ENCODE measurements at regions not wholly inside any gene's neighbourhood (a gene's known extent, or its start where the extent isn't known, plus 50 kb on each side); places are given as distances from the start of the nearest gene placed in this dataset.
A peak's percentile ranks its signal among the peaks of the same experiment; 100 is the strongest.
"Not testable (repeated sequence)": the region's sequence is repeated elsewhere in the genome, so short reads cannot be mapped to it uniquely, and the experiment has no call there.

DNA sequence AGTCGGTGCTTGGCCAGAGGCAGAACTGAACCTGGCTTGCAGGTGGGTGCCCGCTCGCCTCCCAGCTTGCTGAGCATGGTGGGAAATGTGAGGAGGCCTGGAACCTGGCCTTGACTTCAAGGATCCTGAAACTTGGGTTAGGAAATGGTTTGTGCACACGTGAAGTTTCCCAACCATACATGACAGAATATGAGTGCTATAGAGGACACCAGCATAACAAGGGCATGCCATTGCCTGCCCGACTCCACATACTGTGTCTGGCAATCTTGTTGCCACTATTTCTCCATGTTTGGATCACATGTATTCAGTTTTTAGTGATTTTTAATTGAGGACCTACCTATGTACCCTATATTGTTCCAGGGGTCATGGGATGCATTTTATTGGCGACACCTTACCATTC lies 177.6 kb upstream of the ANKRD55 start:
- no peak for DNase-seq

DNA sequence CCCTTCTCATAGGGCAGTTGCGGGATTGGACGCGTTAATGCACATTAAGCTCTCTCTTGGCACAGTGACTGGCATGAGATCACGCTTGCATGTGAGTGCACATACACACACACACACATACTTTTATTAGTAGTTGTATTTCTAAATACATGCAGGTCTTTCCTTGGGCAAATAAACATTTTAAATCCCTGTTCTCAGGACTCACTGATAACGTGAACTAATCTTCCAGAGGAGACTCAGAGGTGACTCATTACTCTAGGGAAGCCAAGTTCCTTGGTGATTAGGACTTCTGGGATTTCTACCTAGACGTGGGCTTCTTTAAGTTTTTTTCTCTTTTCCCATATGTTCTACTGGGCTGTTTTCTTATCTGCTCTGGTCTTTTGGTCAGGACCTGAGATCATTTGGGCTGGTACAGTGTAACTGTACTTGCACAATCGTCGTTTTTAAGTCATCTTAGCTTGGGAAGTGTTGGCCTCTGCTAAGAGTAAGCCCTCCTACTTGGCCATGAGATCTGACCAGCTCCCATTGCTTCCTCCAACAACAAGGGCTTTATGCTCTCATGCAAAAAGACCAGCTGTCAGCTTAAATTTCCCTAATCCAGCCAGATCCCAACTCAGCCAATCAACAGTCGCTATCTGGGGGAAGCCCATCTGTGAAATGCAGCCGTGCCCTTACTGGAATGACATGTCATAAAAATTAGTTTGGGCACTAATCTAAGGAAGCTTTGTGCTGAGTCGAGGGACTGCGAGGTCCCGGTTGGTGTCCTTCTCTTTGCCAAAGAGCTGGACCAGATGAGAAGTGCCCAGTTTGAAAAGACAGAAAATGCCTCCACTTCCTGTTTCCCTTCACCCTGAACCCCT lies 176.4 kb upstream of the ANKRD55 start:
- peak; percentile 79 for DNase-seq

DNA sequence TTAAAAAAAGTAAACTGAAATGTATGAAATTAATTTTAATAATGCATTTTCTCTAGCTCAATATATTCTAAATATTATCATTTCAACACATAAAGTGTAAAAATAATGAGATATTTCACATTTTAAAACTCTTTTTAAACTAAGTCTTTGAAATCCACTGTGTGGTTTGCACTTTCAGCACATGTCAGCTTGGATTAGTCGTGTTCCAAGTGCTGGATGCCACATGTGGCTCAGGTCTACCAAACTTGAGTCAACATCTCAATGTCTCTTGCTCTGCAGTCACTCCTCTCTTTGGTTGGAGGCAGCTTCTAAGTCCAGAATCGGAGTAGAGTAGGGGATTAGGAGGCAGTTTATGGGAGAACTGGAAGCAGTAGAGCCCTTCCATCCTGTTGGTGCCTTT lies 173.7 kb upstream of the ANKRD55 start:
- no peak for DNase-seq

DNA sequence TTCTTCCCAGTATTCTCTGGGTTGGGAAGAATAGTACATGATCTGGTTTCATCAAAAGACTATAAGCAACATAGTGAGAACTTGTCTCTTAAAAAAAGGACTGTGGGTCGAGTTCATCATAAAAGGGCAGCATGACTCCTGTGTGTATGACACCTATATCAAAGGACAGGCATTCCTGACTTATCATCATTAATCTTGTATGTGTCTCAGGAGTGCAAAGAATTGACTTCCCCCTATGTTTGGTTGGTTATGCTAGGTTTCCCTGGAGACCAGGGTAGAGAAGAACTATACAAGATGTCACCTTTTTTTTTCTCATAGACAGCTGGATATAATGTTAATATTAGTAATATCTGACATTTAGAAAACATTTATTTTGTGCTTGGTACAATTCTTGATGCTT lies 173.1 kb upstream of the ANKRD55 start:
- no peak for DNase-seq

DNA sequence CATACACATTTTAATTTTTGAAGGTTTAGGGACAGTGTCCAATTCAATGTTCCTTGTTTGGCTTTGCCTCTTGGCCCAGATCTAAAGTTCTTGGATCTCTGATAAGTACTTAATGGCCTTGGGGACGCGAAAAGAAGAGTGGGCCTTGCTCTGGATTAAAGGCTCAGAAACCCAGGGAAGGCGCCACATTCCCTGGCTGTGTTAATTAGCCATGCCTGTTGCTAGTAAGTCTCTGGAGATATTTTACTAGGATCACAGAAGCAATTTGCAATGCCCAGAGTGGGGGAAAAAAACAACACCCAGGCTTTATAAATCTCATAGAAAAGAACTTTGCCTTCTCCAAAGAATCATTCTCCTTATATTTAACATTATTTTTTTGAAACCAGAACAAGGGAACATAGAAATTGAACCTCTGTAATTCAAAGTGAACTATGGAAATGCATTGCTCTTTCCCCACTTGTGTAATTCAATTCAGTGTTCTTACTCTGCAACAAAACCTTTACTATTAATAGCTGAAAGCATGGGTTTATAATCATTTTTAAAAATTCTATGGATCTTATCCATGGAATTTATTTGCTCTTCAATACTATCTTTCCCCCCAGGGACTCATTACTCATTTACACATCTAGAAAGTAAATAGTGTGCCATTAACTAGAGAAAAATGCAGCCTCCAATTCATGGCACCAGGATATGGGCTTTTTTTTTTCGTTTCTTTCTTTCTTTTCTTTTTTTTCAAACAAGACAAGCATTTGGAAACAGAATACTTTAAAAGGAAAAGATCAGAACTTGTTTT lies 172.2 kb upstream of the ANKRD55 start:
- DNase-seq, result no peak

DNA sequence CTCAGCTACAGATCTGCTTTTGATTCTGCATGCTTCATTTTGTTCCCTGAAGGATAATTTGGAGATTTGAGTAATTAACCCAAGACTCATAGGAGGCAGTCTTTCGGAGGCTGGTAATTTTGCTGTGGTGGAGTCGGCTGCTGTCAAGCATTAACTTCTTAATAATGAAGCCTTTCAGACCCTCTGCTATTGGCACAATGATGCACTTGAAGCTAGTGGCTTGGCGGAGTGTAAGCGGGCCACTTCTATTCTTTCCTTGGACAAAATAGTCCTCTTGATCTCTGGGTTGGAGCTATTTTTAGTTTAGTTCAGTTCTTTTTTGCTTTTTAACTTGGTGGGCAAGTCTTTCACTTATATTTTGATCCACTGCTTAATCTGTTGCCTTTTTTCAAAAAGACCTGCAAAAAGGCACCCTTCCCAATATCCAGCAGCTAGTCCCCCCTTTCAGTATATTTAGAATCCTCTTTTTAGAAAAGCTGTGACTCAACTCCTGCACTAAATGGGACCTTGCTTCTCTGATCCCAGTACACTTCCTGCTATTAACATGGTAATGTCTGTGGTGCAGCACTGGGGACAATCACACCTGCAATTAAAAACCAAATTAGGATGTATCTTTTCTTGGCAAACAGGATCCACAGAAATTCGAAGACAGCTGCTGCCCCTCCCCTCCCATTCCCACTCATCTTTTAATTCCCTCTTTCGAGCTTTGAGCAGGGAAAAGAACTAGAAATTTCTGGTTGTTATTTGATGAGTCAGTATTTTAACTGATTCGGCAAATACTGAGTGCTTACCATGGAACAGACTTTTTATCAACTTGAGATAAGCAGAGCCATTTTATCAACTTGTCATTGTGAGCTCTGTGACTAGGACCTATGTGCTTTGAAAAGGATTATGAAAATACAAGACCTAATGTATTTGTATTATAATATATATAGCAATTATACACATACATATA lies 169.4 kb upstream of the ANKRD55 start:
- peak; percentile 35 for DNase-seq

DNA sequence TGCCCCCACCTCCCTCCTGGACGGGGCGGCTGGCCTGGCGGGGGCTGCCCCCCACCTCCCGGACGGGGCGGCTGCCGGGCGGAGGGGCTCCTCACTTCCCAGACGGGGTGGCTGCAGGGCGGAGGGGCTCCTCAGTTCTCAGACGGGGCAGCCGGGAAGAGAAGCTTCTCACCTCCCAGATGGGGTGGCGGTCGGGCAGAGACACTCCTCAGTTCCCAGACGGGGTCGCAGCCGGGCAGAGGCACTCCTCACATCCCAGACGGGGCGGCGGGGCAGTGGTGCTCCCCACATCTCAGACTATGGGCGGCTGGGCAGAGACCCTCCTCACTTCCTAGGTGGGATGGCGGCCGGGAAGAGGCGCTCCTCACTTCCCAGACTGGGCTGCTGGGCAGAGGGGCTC lies 164.7 kb upstream of the ANKRD55 start:
- DNase-seq, result not testable (repeated sequence)

DNA sequence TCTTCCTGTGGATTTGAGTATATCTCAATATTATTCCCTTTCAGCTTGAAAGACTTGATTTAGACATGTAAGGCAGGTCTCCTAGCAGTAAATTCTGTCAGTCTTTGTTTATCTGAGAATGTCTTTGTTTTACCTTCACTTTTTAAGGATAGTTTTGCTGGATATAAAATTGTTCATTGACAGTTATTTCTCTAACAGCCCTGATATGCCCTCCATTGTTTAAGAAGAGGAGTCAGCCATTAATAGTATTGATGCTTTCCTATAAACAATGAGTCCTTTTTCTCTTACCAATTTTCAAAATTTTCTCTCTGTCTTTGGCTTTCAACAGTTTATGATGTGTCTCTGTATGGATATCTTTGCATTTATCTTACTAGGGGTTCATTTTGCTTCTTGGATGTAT lies 163.5 kb upstream of the ANKRD55 start:
- no peak for DNase-seq

DNA sequence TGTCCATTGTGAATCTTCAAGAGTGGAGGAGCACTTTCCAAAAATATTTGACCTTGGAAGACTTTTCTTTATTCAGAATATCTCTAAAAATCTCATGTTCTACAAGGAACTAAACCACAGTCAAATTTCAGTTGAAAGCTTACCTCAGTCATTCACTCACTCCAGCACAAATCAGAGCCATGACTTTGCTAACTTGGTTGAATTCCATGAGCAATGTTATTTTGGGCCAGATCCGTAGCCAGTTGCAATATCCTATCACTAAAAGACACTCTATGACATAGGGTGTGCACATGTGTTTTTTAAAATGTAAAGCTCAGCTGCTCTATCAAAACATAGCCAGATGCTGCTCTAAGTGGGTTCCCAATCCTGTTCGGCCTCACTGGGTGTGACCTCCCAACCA lies 156.1 kb upstream of the ANKRD55 start:
- DNase-seq, result no peak

DNA sequence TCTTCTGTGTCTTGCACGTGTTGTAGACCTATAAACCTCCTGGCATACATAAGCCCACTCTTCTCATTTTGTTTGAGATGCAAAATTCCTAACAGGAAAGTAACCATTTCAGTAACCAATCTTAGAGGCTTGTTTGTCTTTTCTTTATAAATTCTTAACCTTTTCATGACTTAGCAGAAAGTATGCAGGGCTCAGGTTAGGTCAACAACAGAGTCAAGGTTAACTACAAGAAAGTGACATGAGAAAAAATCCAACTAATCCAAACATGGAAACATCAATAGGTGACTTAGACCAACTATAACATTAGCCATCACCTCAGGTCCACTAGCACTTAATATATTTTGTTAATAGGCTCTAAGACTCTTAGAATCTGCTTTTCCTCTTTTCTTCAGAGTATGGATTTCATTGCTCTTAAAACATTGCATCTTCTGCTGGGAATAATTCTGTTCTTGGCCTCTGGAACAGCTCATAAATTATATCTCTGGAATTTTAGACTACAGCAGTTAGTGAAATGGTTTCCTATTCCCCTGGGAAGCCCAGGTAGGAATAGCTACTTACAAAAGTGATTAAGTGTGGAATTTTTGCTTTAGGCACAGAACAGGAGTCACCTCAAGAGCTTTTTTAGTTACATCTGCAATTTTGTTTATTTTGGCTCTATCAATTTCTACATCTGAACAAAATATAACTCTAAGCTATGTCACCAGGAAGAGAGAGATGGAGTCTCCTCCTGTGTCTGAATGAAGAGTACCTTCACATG lies 155.3 kb upstream of the ANKRD55 start:
- DNase-seq, result no peak

DNA sequence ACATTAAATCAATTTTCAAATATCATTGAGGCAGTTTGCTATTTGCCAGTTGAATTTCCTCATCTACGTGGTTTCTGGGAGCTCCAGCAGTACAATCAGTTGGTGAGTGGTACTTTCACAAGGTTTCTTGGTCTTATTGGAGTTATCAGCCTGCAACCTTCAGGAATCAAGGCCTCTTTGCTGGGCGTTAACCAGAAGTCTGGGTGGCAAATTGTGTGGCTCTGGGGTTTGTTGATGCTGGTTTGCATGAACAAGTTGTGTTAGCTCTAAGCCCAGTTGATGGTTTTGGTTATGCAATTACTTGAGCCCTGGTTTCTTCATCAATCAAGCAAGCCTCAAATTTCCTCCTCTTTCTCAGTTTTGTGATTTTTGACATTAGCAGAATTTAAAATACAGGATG lies 152.9 kb upstream of the ANKRD55 start:
- no peak for DNase-seq

DNA sequence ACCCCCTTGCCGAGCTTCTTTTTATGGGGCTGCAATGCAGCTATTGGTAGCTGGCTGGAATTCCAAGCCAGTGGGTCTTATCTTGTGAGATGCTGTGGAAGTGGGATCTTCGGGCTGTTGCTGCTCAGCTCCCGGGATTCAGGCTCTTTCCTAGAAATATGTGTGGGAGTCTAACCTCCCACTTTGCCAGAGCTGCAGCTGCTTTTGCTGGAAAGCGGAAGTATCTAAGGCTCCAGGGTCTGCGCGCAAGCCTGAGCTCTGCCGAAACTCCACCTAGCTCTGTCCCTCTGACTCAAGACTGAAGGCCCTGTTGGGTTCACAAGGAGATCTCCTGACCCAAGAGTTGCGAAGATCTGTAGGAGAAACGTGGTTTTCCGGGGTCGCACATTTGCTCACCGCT lies 151.1 kb upstream of the ANKRD55 start:
- DNase-seq, result no peak

DNA sequence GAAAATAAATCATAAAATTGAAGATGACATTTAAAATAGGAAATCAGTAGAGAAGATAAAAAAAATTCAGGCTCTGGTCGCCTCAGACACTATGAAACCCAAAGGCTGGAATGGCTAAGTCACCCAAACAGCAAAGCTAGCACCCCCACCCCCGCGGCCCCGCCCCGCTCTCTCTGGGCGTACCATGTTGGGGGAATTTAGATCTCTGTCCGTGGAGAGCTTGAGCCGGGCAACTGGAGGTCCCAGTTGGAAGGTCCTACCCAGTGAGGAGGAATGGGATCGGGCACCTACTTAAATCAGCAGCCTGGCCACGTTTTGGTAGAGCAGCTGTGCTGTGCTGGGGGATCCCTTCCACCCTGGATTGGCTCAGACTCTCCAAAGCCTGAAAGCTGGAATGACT lies 150.6 kb upstream of the ANKRD55 start:
- no peak for DNase-seq

DNA sequence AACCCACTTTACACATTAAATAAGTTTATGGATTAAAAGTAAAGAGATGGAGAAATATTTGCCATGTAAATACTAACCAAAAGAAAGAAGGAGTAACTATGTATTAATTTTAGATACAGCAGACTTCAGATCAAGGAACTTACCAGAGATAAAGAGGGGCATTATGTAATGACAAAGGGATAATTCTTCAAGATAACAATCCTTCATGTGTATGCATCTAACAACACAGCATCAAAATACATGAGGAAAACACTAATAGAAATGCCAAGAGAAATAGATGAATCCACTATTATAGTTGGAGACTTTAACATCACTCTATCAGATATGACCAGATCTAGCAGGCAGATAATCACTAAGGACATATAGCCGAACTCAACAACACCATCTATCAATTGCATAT lies 149.8 kb upstream of the ANKRD55 start:
- no peak for DNase-seq

DNA sequence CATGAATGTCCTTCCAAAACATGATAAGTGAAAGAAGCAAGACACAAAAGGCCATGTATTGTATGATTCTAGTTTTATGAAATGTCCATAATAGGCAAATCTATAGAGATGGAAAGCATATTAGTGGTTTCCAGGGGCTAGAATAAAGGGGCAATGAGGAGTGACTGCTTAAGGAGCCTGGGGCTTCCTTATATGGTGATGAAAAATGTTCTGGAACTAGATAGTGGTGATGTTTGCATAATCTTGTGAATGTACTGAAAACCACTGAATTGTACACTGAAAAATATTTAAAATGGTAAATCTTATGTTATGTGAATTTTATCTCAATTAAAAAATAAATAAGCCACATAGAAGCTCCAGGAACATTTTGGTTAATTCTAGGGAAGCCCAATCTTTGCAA lies 144.4 kb upstream of the ANKRD55 start:
- no peak for DNase-seq

DNA sequence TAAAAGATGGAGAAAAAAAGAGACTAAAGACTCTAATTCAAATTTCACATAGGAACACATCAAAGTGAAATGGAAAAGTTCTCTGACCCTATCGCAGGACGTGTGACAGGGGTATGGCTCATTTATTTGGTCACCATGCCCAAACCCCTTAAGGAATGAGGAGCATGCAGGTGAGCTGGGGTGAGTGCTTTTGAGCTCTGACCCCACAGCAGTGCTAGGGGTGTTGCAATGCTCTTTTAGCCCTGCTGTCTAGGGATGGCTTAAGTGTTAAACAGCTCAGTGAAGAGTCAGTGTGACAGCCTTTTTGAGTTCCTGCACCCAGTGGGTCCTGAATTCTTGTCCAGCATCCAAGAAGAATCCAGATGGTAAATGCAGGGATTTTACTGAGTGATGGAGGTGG lies 143.0 kb upstream of the ANKRD55 start:
- DNase-seq, result no peak

DNA sequence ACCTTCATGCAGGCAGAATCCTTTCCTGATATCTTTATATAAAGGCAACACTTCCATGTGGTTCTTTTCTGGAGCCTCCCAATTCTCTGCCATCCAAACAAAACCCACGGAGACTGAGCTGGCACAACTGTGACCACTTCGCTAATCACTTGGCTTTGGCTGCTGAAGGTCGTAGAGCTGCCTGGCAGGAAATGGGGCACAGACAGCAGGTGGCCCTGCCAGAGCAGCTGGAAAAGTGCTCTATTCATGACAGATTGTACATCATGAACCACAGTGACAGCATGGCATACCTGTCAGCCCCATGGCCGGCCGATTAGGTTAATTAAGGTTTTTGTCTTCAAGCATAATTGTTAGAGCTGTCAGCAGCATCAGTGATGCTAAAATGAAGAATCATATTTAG lies 141.9 kb upstream of the ANKRD55 start:
- peak; percentile 34 for DNase-seq

DNA sequence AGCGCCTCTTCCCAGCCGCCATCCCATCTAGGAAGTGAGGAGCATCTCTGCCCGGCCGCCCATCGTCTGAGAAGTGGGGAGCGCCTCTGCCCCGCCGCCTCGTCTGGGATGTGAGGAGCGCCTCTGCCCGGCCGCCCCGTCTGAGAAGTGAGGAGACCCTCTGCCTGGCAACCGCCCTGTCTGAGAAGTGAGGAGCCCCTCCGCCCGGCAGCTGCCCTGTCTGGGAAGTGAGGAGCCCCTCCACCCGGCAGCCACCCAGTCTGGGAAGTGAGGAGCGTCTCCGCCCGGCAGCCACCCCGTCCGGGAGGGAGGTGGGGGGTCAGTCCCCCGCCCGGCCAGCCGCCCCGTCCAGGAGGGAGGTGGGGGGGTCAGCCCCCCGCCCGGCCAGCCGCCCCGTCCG lies 139.4 kb upstream of the ANKRD55 start:
- DNase-seq, result not testable (repeated sequence)

DNA sequence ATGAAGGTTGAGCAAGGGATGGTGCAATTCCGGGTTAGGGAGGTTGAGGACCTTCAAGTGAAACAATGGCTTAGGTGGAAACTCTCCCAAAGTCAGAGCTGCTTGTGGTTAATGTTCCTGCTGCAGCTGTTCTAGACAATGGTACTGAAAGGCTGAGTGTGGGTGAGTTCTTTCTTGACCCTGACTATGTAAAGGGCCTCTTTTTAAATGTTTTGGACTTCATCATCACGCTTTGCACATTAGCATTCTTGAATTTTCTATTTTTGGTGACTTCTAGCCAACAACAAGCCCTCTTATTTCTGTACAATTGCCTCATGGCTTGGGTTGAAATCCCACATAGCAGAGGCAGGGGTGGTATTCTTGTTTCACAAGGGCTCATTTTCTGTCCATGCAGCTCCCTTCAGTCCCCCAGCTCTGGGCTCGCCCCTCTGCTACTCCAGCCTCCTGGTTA lies 136.3 kb upstream of the ANKRD55 start:
- no peak for DNase-seq

DNA sequence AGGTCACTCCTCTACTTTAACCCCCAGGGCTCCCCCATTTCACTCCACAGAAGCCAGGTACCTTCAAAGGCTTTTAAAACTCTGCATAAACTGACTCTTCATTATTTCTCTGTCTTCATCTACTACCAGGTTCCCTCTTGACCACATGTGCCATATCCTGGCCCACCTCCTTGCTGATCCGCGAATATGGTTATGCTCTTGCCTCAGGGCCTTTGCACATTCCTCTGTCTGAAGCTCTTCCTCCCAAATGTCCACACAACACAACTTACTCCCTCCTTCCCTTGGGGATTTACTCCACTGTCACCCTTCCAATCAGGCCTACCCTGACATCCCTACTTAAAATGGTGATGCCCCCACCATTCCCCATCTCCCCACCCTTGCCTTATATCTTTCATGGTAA lies 134.6 kb upstream of the ANKRD55 start:
- no peak for DNase-seq

DNA sequence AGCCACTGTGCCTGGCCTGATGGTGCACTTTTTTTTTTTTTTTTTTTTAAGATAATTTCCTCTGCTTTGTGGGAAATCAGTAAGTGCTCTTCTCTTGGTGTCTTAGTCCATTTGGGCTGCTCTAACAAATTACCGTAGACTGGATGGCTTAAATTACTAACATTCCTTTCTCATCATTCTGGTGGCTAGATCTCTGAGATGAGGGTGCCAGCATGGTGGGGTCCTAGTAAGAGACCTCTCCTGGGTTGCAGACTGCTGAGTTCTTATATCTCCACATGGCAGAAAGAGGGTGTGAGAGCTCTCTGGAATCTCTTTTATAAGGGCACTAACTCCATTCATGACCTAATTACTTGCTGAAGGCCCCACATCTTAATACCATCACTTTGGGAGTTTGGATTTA lies 133.9 kb upstream of the ANKRD55 start:
- no peak for DNase-seq

DNA sequence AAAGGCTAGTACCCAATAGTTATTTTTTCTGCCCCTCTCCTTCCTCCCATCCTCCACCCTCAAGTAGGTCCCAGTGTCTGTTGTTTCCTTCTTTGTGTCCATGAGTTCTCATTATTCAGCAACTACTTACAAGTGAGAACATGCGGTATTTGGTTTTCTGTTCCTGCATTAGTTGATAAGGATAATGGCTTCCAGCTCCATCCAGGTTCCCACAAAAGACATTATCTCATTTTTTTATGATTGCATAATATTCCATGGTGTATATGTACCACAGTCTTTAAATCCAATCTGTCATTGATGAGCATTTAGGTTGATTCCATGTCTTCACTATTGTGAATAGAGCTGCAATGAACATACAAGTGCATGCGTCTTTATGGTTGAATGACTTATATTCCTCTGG lies 128.3 kb upstream of the ANKRD55 start:
- DNase-seq, result no peak
